GM23338 (cell line): ENCODE measurements at regions not wholly inside any gene's neighbourhood (a gene's known extent, or its start where the extent isn't known, plus 50 kb on each side); places are given as distances from the start of the nearest gene placed in this dataset.

Source experiments
- CTCF ChIP-seq, 2 experiments: fragments of 200-600 bp in 1 of 2; sonication (generic) in 1 of 2; conservative IDR thresholded peaks; 2 replicates each; pipeline versions ENCODE4 v1.5.1 to v1.6.1; 2016 to 2017; ENCODE audit warnings: antibody characterized with exemption in 2 of 2, low read depth in 2 of 2, mild to moderate bottlenecking in 2 of 2, moderate library complexity in 1 of 2
- EZH2 ChIP-seq: fragments of 200-600 bp; sonication (generic); IDR thresholded peaks from one replicate; pipeline ENCODE4 v1.8.0; 2017; ENCODE audit warnings: antibody characterized with exemption, mild to moderate bottlenecking, low read depth; ENCODE audit not compliant: unreplicated experiment
- REST ChIP-seq: IDR thresholded peaks from one replicate; pipeline ENCODE4 v1.6.1; 2018; ENCODE audit warnings: antibody characterized with exemption; ENCODE audit not compliant: unreplicated experiment
- ZNF114 ChIP-seq: fragments of 250-450 bp; sonication (Bioruptor Pico); IDR thresholded peaks from 2 replicates; pipeline ENCODE4 v1.5.0; 2020; ENCODE audit warnings: mild to moderate bottlenecking, moderate library complexity

- TF ChIP-seq CTCF (conservative IDR thresholded peaks at IDR 0.05; ENCODE audit: low read depth in 2 of 2) (no peak), EZH2 (no peak), REST (no peak), ZNF114 (no peak)
Observed at GRCh38 chr17:77798481-77798880, 160.0 kb upstream of the TNRC6C start.
